Natural killer cell (primary cell): ENCODE measurements at regions not wholly inside any gene's neighbourhood (a gene's known extent, or its start where the extent isn't known, plus 50 kb on each side); places are given as distances from the start of the nearest gene placed in this dataset.

Source experiments
- ATAC-seq, 3 donors: fragments of 150-1000 bp in 2 of 3; fragments of 200-7000 bp in 1 of 3; cut with Tn5 transposase; 1 replicate in 1 of 3; 2 replicates in 2 of 3; pipeline ENCODE4 v1.10.0; 2021; ENCODE audit warnings: mild to moderate bottlenecking in 2 of 3, moderate library complexity in 2 of 3
- DNase-seq, 2 donors: peaks; one replicate each; pipeline versions ENCODE4 v3.0.0 to v3.0.0-alpha.2; 2013 to 2021; ENCODE audit warnings: mixed read lengths in 1 of 2
- H3K27ac ChIP-seq: one replicate; pipeline ENCODE4 v1.5.1; 2013; ENCODE audit warnings: mild to moderate bottlenecking, low read length
- H3K27me3 ChIP-seq: one replicate; pipeline ENCODE4 v1.6.1; 2013; ENCODE audit warnings: low read length; ENCODE audit not compliant: control insufficient read depth, insufficient read depth
- H3K36me3 ChIP-seq: one replicate; pipeline ENCODE4 v1.6.1; 2013; ENCODE audit warnings: low read length; ENCODE audit not compliant: control insufficient read depth, insufficient read depth
- H3K4me1 ChIP-seq: one replicate; pipeline ENCODE4 v1.6.1; 2013; ENCODE audit warnings: low read length; ENCODE audit not compliant: control insufficient read depth, insufficient read depth
- H3K4me3 ChIP-seq: one replicate; pipeline ENCODE4 v1.5.1; 2013; ENCODE audit warnings: low read length
- H3K9me3 ChIP-seq: one replicate; pipeline ENCODE4 v1.6.1; 2013; ENCODE audit warnings: low read length; ENCODE audit not compliant: control insufficient read depth, insufficient read depth
- H3K27ac Mint-ChIP-seq, 2 donors: one replicate each; pipeline ENCODE4 v1.8.0; 2022; ENCODE audit warnings: mild to moderate bottlenecking in 2 of 2, mixed read lengths in 2 of 2, moderate library complexity in 1 of 2
- H3K27me3 Mint-ChIP-seq, 2 donors: one replicate each; pipeline ENCODE4 v1.8.0; 2022; ENCODE audit warnings: low read depth in 2 of 2, mixed read lengths in 2 of 2
- H3K36me3 Mint-ChIP-seq: one replicate; pipeline ENCODE4 v1.8.0; 2022; ENCODE audit warnings: mixed read lengths
- H3K4me1 Mint-ChIP-seq, 2 donors: one replicate each; pipeline ENCODE4 v1.8.0; 2022; ENCODE audit warnings: mixed read lengths in 2 of 2
- H3K4me3 Mint-ChIP-seq: one replicate; pipeline ENCODE4 v1.8.0; 2022; ENCODE audit warnings: mild to moderate bottlenecking, moderate library complexity, mixed read lengths
- H3K9me3 Mint-ChIP-seq, 2 donors: one replicate each; pipeline ENCODE4 v1.8.0; 2022; ENCODE audit warnings: mixed read lengths in 2 of 2
- CTCF ChIP-seq: fragments of 200-600 bp; IDR thresholded peaks from one replicate; pipeline ENCODE4 v1.8.0; 2022; ENCODE audit warnings: antibody characterized with exemption
- WGBS: methylation state at CpG from one replicate; pipeline ENCODE4 v1.1.7; 2013; ENCODE audit warnings: missing lambda C conversion rate; ENCODE audit not compliant: insufficient coverage; 5-methylcytosine and 5-hydroxymethylcytosine counted together
- intact Hi-C: fragments of 100-400 bp; cut with micrococcal nuclease; formaldehyde crosslinking; loops from one replicate; pipeline ENCODE4 v1.14.2; 2022

- no peak for TF ChIP-seq CTCF
- H3K27me3 ChIP-seq = no peaks in the 10 kb centered on the region
- H3K27ac ChIP-seq = no peak overlapping the region
- no peaks in the 10 kb centered on the region for H3K36me3 ChIP-seq
- ATAC-seq (no peak), DNase-seq (no peak)
- Mint-ChIP-seq H3K36me3 (no peaks in the 10 kb centered on the region), H3K9me3 (no peaks in the 10 kb centered on the region), H3K4me1 (peaks cover 3 to 15% of the 10 kb centered on the region in 2 donors), H3K27ac (no peak overlapping the region), H3K4me3 (no peak overlapping the region), H3K27me3 (peaks cover 12 to 46% of the 10 kb centered on the region in 2 donors)
- no peak overlapping the region for H3K4me3 ChIP-seq
- H3K9me3 ChIP-seq = no peaks in the 10 kb centered on the region
- intact Hi-C loops = no loop called here
- no peaks in the 10 kb centered on the region for H3K4me1 ChIP-seq
- 100% methylated on average over 2 of the region's 2 CpGs for WGBS
Observed at GRCh38 chr9:17009071-17009470, 125.8 kb upstream of the CNTLN start.

GRCh38 chr9:17005056-17005823, 129.6 kb upstream of the CNTLN start:
- no peak overlapping the region for H3K27ac ChIP-seq
- H3K4me1 ChIP-seq = no peaks in the 10 kb centered on the region
- H3K27me3 ChIP-seq = no peaks in the 10 kb centered on the region
- no peak overlapping the region for H3K4me3 ChIP-seq
- no peak overlapping the region for H3K27ac Mint-ChIP-seq
- H3K4me1 Mint-ChIP-seq = peaks cover 3 to 15% of the 10 kb centered on the region in 2 donors
- no peaks in the 10 kb centered on the region for H3K9me3 ChIP-seq
- no peak for TF ChIP-seq CTCF
- no peak overlapping the region for H3K4me3 Mint-ChIP-seq
- 52% methylated on average over 12 of the region's 12 CpGs for WGBS
- H3K9me3 Mint-ChIP-seq = no peaks in the 10 kb centered on the region
- no peak for DNase-seq
- intact Hi-C loops = no loop called here
- H3K27me3 Mint-ChIP-seq = peaks cover 8 to 38% of the 10 kb centered on the region in 2 donors
- no peaks in the 10 kb centered on the region for H3K36me3 ChIP-seq
- H3K36me3 Mint-ChIP-seq = no peaks in the 10 kb centered on the region
- peak in 1 of 3 donors; percentile 66 for ATAC-seq

GRCh38 chr9:17004500-17004899, 130.3 kb upstream of the CNTLN start:
- TF ChIP-seq CTCF = no peak
- intact Hi-C loops = no loop called here
- Mint-ChIP-seq H3K27me3 (peaks cover 8 to 36% of the 10 kb centered on the region in 2 donors), H3K27ac (no peak overlapping the region), H3K4me3 (no peak overlapping the region), H3K9me3 (no peaks in the 10 kb centered on the region), H3K4me1 (peaks cover 3 to 15% of the 10 kb centered on the region in 2 donors), H3K36me3 (no peaks in the 10 kb centered on the region)
- Histone ChIP-seq H3K4me3 (no peak overlapping the region), H3K27ac (no peak overlapping the region), H3K36me3 (no peaks in the 10 kb centered on the region), H3K27me3 (no peaks in the 10 kb centered on the region), H3K4me1 (no peaks in the 10 kb centered on the region), H3K9me3 (no peaks in the 10 kb centered on the region)
- WGBS = 75% methylated on average over 4 of the region's 5 CpGs
- ATAC-seq = no peak
- no peak for DNase-seq
